ENCODE measurements at regions not wholly inside any gene's neighbourhood (a gene's known extent, or its start where the extent isn't known, plus 50 kb on each side); places are given as distances from the start of the nearest gene placed in this dataset.

- intact Hi-C loops (cut with micrococcal nuclease), result no loop called here
- peaks cover 3% of the 10 kb centered on the region for H3K9me3 Mint-ChIP-seq
- H3K36me3 Mint-ChIP-seq (ENCODE audit: low read depth), result no peaks in the 10 kb centered on the region
- no peak overlapping the region for H3K4me3 Mint-ChIP-seq
- no peaks in the 10 kb centered on the region for H3K27me3 Mint-ChIP-seq (ENCODE audit: insufficient read depth)
- no peaks in the 10 kb centered on the region for H3K4me1 Mint-ChIP-seq (ENCODE audit: low read depth)
- no peak overlapping the region for H3K27ac Mint-ChIP-seq
- DNase-seq (ENCODE audit: low spot score), result no peak
These were observed 581.5 kb upstream of the KLF12 start for GRCh38 chr13:74715718-74716117.

DNA sequence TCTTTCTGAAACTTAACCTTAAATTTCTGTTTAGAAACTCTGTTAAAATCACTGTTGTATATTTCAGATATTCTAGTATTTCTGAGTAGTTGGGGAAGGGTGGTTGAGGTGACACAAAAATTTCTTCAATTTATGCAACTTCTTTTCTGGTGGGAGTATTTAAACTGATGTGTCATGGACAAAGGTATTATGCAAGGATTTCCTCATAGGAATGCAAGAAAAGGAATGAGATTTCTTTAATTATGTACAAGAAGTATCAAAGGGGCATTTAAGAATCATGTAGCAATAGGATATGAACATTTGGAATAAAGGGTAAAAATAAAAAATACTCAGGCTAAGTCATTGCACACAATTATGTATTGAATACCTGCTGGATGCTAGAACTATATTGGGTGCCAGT is 575.8 kb upstream of the KLF12 start:
- no peak for DNase-seq (ENCODE audit: low spot score)
- Mint-ChIP-seq H3K9me3 (no peaks in the 10 kb centered on the region), H3K27me3 (ENCODE audit: insufficient read depth) (no peaks in the 10 kb centered on the region), H3K4me3 (no peak overlapping the region), H3K36me3 (ENCODE audit: low read depth) (no peaks in the 10 kb centered on the region), H3K27ac (no peak overlapping the region), H3K4me1 (ENCODE audit: low read depth) (no peaks in the 10 kb centered on the region)
- intact Hi-C loops (cut with micrococcal nuclease), result no loop called here

DNA sequence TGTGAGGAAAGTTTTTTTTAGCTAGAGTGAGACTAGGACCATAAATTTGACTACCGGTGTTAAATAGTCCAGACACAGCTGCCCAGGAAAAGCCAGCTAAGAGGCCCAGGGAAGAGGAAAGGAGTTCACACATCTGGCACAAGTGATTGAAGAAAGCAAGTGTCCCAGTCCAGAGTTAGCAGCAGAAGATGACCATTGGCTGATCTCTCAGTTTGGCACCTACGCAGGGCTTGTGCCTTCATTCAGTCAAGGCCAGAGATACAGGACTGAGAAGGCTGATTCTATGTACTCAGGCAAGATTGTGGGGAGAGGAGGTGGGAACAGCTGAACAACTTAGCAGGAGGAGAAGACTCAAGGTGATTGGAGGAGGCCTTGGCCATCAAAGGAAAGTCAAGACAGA is 575.0 kb upstream of the KLF12 start:
- intact Hi-C loops (cut with micrococcal nuclease), result no loop called here
- H3K9me3 Mint-ChIP-seq, result no peaks in the 10 kb centered on the region
- H3K4me1 Mint-ChIP-seq (ENCODE audit: low read depth), result no peaks in the 10 kb centered on the region
- no peaks in the 10 kb centered on the region for H3K36me3 Mint-ChIP-seq (ENCODE audit: low read depth)
- H3K27ac Mint-ChIP-seq, result no peak overlapping the region
- H3K27me3 Mint-ChIP-seq (ENCODE audit: insufficient read depth), result no peaks in the 10 kb centered on the region
- H3K4me3 Mint-ChIP-seq, result no peak overlapping the region
- DNase-seq (ENCODE audit: low spot score), result no peak

- Mint-ChIP-seq H3K36me3 (ENCODE audit: low read depth) (no peaks in the 10 kb centered on the region), H3K27me3 (ENCODE audit: insufficient read depth) (no peaks in the 10 kb centered on the region), H3K4me1 (ENCODE audit: low read depth) (no peaks in the 10 kb centered on the region), H3K4me3 (no peak overlapping the region), H3K27ac (no peak overlapping the region), H3K9me3 (no peaks in the 10 kb centered on the region)
- intact Hi-C loops (cut with micrococcal nuclease), result no loop called here
- no peak for DNase-seq (ENCODE audit: low spot score)
These were observed 574.4 kb upstream of the KLF12 start for GRCh38 chr13:74708629-74709028.

DNA sequence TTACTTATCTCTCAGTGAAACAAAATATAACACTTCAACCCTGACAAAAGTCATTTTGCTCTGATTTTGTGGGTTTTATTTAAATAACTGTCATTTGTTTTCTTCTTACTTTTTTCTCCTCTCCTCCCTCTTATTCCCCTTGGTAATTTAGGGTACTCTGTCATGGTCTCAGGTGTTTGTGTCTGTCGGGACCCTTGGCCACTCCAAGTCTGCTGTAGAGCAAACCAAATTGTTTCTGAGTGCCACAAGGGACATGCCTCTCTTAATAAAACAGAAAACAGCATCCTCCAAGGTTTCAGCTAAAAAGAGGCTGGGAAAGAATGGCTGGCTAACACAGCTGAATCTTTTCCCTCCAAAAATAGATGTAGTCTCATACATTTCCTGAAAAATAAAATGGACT is 573.1 kb upstream of the KLF12 start:
- Mint-ChIP-seq H3K4me3 (no peak overlapping the region), H3K4me1 (ENCODE audit: low read depth) (no peaks in the 10 kb centered on the region), H3K36me3 (ENCODE audit: low read depth) (no peaks in the 10 kb centered on the region), H3K27ac (no peak overlapping the region), H3K9me3 (no peaks in the 10 kb centered on the region), H3K27me3 (ENCODE audit: insufficient read depth) (no peaks in the 10 kb centered on the region)
- intact Hi-C loops (cut with micrococcal nuclease), result no loop called here
- no peak for DNase-seq (ENCODE audit: low spot score)

- DNase-seq (ENCODE audit: low spot score), result no peak
- H3K27ac Mint-ChIP-seq, result no peak overlapping the region
- H3K4me3 Mint-ChIP-seq, result no peak overlapping the region
- H3K9me3 Mint-ChIP-seq, result no peaks in the 10 kb centered on the region
- no peaks in the 10 kb centered on the region for H3K4me1 Mint-ChIP-seq (ENCODE audit: low read depth)
- H3K27me3 Mint-ChIP-seq (ENCODE audit: insufficient read depth), result no peaks in the 10 kb centered on the region
- no peaks in the 10 kb centered on the region for H3K36me3 Mint-ChIP-seq (ENCODE audit: low read depth)
- intact Hi-C loops (cut with micrococcal nuclease), result no loop called here
These were observed 572.6 kb upstream of the KLF12 start for GRCh38 chr13:74706801-74707200.

DNA sequence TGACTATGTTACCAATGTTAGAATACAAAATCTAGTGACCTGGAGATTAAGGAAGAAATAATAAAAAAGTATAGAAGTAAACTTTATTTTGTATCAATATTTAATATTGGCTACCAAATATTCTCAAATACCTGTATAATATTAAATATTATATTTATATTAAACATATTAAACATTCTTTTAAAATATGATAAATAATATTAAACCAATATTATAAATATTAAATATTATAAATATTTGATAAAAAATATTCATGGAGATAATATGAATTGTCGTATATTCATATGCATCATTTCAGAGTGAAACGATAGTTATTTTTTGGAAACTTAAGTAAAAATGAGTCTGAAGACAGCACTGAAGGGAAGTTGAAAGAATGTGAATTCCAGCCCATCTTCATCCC is 571.2 kb upstream of the KLF12 start:
- no peak overlapping the region for H3K27ac Mint-ChIP-seq

GRCh38 chr13:74703855-74704387 is 569.7 kb upstream of the KLF12 start:
- Mint-ChIP-seq H3K4me3 (no peak overlapping the region), H3K9me3 (no peaks in the 10 kb centered on the region), H3K4me1 (ENCODE audit: low read depth) (no peaks in the 10 kb centered on the region), H3K27me3 (ENCODE audit: insufficient read depth) (no peaks in the 10 kb centered on the region), H3K27ac (no peak overlapping the region), H3K36me3 (ENCODE audit: low read depth) (no peaks in the 10 kb centered on the region)
- DNase-seq (ENCODE audit: low spot score), result no peak
- intact Hi-C loops (cut with micrococcal nuclease), result no loop called here

More for the DNA sequence above, 571.2 kb upstream of the KLF12 start:
- DNase-seq (ENCODE audit: low spot score), result no peak
- intact Hi-C loops (cut with micrococcal nuclease), result no loop called here
- H3K9me3 Mint-ChIP-seq, result no peaks in the 10 kb centered on the region
- no peaks in the 10 kb centered on the region for H3K4me1 Mint-ChIP-seq (ENCODE audit: low read depth)
- H3K27me3 Mint-ChIP-seq (ENCODE audit: insufficient read depth), result no peaks in the 10 kb centered on the region
- no peak overlapping the region for H3K4me3 Mint-ChIP-seq
- no peaks in the 10 kb centered on the region for H3K36me3 Mint-ChIP-seq (ENCODE audit: low read depth)

DNA sequence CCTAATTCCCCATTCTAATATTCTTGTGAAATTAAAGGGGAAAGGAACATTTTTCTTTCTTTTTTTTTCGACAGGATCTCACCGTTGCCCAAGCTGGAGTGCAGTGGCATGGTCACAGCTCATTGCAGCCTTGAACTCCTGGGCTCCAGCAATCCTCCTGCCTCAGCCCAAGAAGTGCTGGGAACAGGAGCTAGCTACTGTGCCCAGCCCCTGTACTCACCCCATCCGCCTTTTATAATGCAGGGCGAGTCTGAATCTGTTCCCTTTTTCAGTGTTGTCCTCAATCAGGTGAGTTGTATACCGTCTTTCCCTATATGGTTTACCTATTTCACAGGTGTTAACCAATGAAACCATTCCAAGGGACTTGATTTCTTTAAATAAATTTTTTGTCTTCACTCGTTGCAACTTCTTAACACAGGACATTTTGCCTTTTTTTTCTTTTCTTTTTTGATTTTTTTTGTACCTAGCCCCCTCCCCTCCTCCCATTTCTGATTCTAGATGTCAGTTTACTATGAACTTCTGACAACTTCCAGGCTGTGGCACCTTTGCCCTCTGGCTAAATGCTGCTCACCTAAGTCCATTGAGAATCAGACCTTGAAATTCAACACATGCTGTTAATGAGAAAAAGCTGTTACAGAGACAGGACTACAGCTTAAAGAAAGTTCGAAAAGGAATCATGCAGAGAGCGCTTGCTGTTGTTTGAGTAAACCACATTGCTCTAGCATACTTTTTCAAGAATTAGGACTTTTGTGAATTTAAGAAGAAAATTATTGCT is 562.1 kb upstream of the KLF12 start:
- no peak overlapping the region for H3K27ac Mint-ChIP-seq
- H3K9me3 Mint-ChIP-seq, result no peaks in the 10 kb centered on the region
- H3K27me3 Mint-ChIP-seq (ENCODE audit: insufficient read depth), result peaks cover 5% of the 10 kb centered on the region
- DNase-seq (ENCODE audit: low spot score), result no peak
- intact Hi-C loops (cut with micrococcal nuclease), result no loop called here
- H3K4me1 Mint-ChIP-seq (ENCODE audit: low read depth), result no peaks in the 10 kb centered on the region
- no peaks in the 10 kb centered on the region for H3K36me3 Mint-ChIP-seq (ENCODE audit: low read depth)
- H3K4me3 Mint-ChIP-seq, result no peak overlapping the region

DNA sequence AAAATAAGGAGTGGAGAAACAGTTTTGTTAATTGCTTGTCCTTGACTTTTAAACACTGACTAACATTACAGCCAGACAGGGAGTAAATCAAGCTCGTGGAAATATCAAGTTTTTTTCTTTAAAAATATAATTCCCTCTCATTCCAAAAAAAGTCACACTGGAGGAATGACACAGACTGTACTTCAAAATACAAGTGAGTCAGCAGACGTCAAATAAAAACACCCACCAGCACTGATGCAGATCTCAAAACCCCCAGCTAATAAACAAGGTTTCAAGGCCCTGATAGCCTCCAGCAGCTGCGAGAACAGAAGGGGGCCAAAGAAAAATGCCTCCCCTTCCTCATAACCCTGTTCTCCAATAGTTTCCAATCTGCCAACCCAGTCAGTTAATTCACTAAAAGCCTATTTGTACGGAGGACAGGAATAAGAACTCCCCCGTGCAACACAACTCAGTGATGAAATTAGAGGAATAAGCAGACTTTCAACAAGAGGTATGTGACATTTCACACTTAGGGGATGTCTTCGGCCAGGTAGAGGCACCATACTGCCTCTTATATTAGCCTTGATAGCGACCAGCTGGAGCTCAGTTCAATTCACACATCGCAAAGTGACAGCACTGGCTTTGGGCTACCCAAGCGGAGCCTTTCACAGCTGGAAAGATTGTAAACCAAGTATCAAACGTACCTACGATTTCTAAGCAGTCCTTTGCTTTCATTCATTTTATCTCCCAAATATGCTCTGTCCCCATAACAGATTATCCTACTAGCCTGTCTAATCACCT is 561.0 kb upstream of the KLF12 start:
- H3K4me3 Mint-ChIP-seq, result no peak overlapping the region
- H3K27me3 Mint-ChIP-seq (ENCODE audit: insufficient read depth), result peaks cover 5% of the 10 kb centered on the region
- DNase-seq (ENCODE audit: low spot score), result no peak
- no peaks in the 10 kb centered on the region for H3K4me1 Mint-ChIP-seq (ENCODE audit: low read depth)
- H3K36me3 Mint-ChIP-seq (ENCODE audit: low read depth), result no peaks in the 10 kb centered on the region
- intact Hi-C loops (cut with micrococcal nuclease), result no loop called here
- no peaks in the 10 kb centered on the region for H3K9me3 Mint-ChIP-seq
- H3K27ac Mint-ChIP-seq, result no peak overlapping the region

- H3K4me1 Mint-ChIP-seq (ENCODE audit: low read depth), result no peaks in the 10 kb centered on the region
- no peaks in the 10 kb centered on the region for H3K36me3 Mint-ChIP-seq (ENCODE audit: low read depth)
- no peaks in the 10 kb centered on the region for H3K27me3 Mint-ChIP-seq (ENCODE audit: insufficient read depth)
- intact Hi-C loops (cut with micrococcal nuclease), result no loop called here
- no peak for DNase-seq (ENCODE audit: low spot score)
- H3K27ac Mint-ChIP-seq, result no peak overlapping the region
- no peak overlapping the region for H3K4me3 Mint-ChIP-seq
- no peaks in the 10 kb centered on the region for H3K9me3 Mint-ChIP-seq
These were observed 553.4 kb upstream of the KLF12 start for GRCh38 chr13:74687442-74688182.

DNA sequence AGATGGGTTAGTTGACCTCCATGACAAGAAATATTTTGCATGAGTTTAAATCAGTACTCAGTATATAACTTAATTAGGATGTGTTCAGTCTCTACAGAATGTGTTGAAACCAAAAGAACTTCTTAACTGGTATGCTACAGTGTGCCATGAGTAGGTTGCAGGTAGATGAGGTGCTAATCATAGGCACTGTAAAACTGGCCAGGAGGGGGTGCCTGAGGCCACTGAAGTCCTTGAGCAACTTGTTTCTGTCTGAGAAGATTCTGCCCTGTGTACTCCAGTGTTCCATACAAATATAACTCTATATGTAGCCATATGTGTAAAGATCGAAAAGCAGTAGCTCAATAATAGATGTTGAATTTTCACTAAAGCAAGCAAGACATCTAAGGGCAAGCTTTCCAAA is 549.2 kb upstream of the KLF12 start:
- Mint-ChIP-seq H3K4me1 (ENCODE audit: low read depth) (no peaks in the 10 kb centered on the region), H3K27me3 (ENCODE audit: insufficient read depth) (no peaks in the 10 kb centered on the region), H3K36me3 (ENCODE audit: low read depth) (no peaks in the 10 kb centered on the region), H3K9me3 (no peaks in the 10 kb centered on the region), H3K27ac (no peak overlapping the region), H3K4me3 (no peak overlapping the region)
- intact Hi-C loops (cut with micrococcal nuclease), result no loop called here
- DNase-seq (ENCODE audit: low spot score), result no peak

DNA sequence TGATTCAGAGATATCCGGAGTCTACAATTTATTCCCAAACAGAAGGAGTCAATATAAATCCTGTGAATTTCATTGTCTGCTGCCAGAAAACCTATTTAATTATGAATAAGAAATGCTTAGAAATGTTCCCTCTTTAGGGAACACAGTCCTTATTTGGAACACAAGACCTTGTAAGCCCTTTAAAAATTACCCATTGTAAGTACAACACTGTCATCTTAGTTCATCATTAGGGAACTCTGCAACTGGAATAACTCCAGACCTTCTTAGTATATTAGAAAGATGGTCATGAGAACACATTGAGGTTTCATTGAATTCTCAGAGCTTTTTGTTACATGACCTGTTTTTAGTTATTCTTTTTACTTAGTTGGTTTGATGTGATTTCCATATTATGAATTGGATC is 548.5 kb upstream of the KLF12 start:
- H3K4me3 Mint-ChIP-seq, result no peak overlapping the region
- no peak overlapping the region for H3K27ac Mint-ChIP-seq
- DNase-seq (ENCODE audit: low spot score), result no peak
- no peaks in the 10 kb centered on the region for H3K27me3 Mint-ChIP-seq (ENCODE audit: insufficient read depth)
- no peaks in the 10 kb centered on the region for H3K9me3 Mint-ChIP-seq
- H3K36me3 Mint-ChIP-seq (ENCODE audit: low read depth), result no peaks in the 10 kb centered on the region
- intact Hi-C loops (cut with micrococcal nuclease), result no loop called here
- no peaks in the 10 kb centered on the region for H3K4me1 Mint-ChIP-seq (ENCODE audit: low read depth)
